ENCODE measurements at regions not wholly inside any gene's neighbourhood (a gene's known extent, or its start where the extent isn't known, plus 50 kb on each side); places are given as distances from the start of the nearest gene placed in this dataset.
"Not testable (repeated sequence)": the region's sequence is repeated elsewhere in the genome, so short reads cannot be mapped to it uniquely, and the experiment has no call there.

DNA sequence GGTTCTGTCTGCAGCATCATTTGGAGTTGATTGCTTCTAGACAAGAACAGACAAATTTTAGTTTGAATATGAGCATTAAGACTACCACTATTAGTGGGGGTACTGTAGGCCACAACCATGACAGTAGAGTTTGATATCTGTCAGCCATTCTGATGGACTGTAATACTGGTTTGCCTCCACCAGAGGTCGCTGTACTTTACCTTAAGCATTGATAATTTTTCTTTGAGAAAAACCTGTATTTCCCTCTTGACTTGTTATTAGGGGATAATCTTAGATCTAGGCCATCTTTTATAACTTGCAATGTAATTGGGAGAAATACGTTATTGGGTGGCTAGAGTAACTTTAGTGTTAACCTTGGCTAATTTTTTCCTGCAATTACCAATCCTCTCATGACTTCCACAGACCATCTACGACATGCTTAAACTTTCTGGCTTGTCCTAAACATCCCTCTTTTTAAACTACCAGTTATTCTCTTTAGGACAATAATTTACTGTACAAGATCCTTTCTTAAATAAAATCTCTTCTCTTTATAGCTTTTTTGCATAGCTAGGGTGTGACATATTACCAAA, 562.4 kb downstream of the MAGEB5 start:
- WGBS, 5 donors, result 65 to 90% (median 75%) methylated on average over 3 of the region's 3 CpGs
- TF ChIP-seq, protein P1, sequence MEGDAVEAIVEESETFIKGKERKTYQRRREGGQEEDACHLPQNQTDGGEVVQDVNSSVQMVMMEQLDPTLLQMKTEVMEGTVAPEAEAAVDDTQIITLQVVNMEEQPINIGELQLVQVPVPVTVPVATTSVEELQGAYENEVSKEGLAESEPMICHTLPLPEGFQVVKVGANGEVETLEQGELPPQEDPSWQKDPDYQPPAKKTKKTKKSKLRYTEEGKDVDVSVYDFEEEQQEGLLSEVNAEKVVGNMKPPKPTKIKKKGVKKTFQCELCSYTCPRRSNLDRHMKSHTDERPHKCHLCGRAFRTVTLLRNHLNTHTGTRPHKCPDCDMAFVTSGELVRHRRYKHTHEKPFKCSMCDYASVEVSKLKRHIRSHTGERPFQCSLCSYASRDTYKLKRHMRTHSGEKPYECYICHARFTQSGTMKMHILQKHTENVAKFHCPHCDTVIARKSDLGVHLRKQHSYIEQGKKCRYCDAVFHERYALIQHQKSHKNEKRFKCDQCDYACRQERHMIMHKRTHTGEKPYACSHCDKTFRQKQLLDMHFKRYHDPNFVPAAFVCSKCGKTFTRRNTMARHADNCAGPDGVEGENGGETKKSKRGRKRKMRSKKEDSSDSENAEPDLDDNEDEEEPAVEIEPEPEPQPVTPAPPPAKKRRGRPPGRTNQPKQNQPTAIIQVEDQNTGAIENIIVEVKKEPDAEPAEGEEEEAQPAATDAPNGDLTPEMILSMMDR (IDR thresholded peaks at IDR 0.05 in 8 of 11, conservative IDR thresholded peaks at IDR 0.05 in 3 of 11), result no peak
- no peak for TF ChIP-seq POLR2AphosphoS5 (IDR thresholded peaks at IDR 0.05)
- TF ChIP-seq POLR2A (IDR thresholded peaks at IDR 0.05), result no peak
- no peaks in the 10 kb centered on the region for H3K4me1 ChIP-seq
- intact Hi-C loops (cut with DNase I; ENCODE audit: low total_unique reads), result no loop called here
- no peak overlapping the region for H3K4me3 ChIP-seq
- no peak overlapping the region for H3K27ac ChIP-seq
- DNase-seq, result no peak
- no peaks in the 10 kb centered on the region for H3K27me3 ChIP-seq (replicated peaks in 1 of 7)
- H3K36me3 ChIP-seq, result no peaks in the 10 kb centered on the region
- peaks cover 0 to 40% (median 5%) of the 10 kb centered on the region in 8 donors for H3K9me3 ChIP-seq

DNA sequence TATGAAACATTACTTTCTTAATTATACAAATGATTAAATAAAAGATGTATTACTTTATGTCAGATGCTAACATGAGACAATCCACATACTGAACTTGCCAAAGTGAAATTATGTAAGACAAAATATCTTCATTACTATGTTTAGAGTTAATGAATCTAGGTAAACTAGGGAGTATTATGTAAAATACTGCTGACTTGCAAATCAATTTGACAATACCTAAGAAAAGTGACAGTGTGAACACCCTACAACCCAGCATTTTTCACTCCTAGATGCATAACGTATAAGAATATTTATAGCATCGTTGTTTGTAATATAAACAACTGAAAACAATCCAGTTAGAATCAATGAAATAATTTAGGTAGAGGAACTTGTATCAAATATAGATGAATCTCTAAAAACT, 546.3 kb downstream of the MAGEB5 start:
- no peak for DNase-seq
- TF ChIP-seq POLR2A (IDR thresholded peaks at IDR 0.05) (no peak), POLR2AphosphoS5 (IDR thresholded peaks at IDR 0.05) (no peak)
- TF ChIP-seq, protein P1 (IDR thresholded peaks at IDR 0.05 in 8 of 11, conservative IDR thresholded peaks at IDR 0.05 in 3 of 11), result no peak
- intact Hi-C loops (cut with DNase I; ENCODE audit: low total_unique reads), result no loop called here
- Histone ChIP-seq H3K27ac (no peak overlapping the region), H3K4me3 (no peak overlapping the region), H3K9me3 (no peaks in the 10 kb centered on the region), H3K4me1 (no peaks in the 10 kb centered on the region), H3K27me3 (replicated peaks in 1 of 7) (no peaks in the 10 kb centered on the region), H3K36me3 (no peaks in the 10 kb centered on the region)
- WGBS, 5 donors, result 73 to 94% (median 88%) methylated on average over 2 of the region's 2 CpGs

DNA sequence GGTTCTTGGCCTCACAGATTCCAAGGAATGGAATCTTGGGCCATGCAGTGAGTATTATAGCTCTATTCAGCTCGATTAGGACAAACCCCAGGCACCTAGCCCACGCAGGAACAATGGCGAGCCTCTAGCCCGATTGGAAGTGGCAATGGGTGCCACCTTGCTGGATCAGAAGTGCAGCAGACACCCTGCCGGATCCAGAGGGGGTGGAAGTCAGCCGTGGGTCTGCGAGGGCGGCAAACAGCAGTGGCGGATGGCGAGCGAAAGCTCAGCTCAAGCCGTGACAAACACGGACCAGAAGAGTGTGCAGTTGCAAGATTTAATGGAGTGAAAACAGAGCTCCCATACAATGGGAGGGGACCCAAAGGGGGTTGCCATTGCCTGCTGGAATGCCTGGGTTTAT, 539.8 kb downstream of the MAGEB5 start:
- H3K4me1 ChIP-seq; intact Hi-C loops (cut with DNase I; ENCODE audit: low total_unique reads): not testable (repeated sequence)

DNA sequence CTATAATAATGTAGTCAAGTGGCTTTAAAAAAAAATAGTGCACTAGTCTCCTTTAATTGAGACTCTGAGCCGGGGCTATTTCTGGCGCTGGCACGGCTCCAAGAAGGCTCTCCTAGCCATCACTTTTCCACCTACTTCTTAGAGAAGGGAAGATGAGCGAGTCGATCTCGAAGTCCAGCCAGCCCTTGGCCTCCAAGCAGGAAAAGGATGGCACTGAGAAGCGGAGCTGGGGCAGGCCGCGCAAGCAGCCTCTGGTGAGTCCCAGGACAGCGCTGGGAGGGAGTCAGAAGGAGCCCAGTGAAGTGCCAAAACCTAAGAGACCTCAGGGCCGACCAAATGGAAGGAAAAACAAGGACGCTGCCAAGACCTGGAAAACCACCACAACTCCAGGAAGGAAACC, 531.9 kb downstream of the MAGEB5 start:
- Histone ChIP-seq H3K4me1 (no peaks in the 10 kb centered on the region), H3K27me3 (replicated peaks in 1 of 7) (peaks cover 0 to 5% (median 0%) of the 10 kb centered on the region in 7 donors), H3K4me3 (no peak overlapping the region), H3K27ac (no peak overlapping the region), H3K36me3 (no peaks in the 10 kb centered on the region), H3K9me3 (no peaks in the 10 kb centered on the region)
- 77 to 87% (median 83%) methylated on average over 10 to 12 of the region's 12 CpGs for WGBS, 5 donors
- TF ChIP-seq POLR2AphosphoS5 (IDR thresholded peaks at IDR 0.05) (no peak), POLR2A (IDR thresholded peaks at IDR 0.05) (no peak)
- TF ChIP-seq, protein P1 (IDR thresholded peaks at IDR 0.05 in 8 of 11, conservative IDR thresholded peaks at IDR 0.05 in 3 of 11), result no peak
- no peak for DNase-seq
- intact Hi-C loops (cut with DNase I; ENCODE audit: low total_unique reads), result no loop called here

More for the DNA sequence above, 539.8 kb downstream of the MAGEB5 start:
- H3K4me3 ChIP-seq; H3K9me3 ChIP-seq; H3K27me3 ChIP-seq (replicated peaks in 1 of 7); DNase-seq; H3K27ac ChIP-seq; H3K36me3 ChIP-seq: not testable (repeated sequence)
- 68 to 82% (median 79%) methylated on average over 10 to 13 of the region's 13 CpGs for WGBS, 5 donors
